Smooth muscle cell (in vitro differentiated cells): ENCODE measurements at regions not wholly inside any gene's neighbourhood (a gene's known extent, or its start where the extent isn't known, plus 50 kb on each side); places are given as distances from the start of the nearest gene placed in this dataset.

Source experiments
- DNase-seq: peaks from one replicate; lab custom pipeline; 2025; ENCODE audit not compliant: unreplicated experiment; lab: John Stamatoyannopoulos, UW
- H2AFZ ChIP-seq: fragments of 200-600 bp; sonication (generic); 2 replicates; pipeline ENCODE4 v1.6.0; 2016; ENCODE audit warnings: antibody characterized with exemption, low read depth, mild to moderate bottlenecking
- H3F3A ChIP-seq: fragments of 200-600 bp; sonication (generic); 2 replicates; pipeline ENCODE4 v1.6.0; 2017; ENCODE audit warnings: antibody characterized with exemption, low read depth
- H3K27ac ChIP-seq: fragments of 200-600 bp; sonication (generic); 2 replicates; pipeline ENCODE4 v1.5.1; 2016; ENCODE audit warnings: low read depth, mild to moderate bottlenecking
- H3K27me3 ChIP-seq: fragments of 200-600 bp; sonication (generic); 2 replicates; pipeline ENCODE4 v1.6.1; 2016; ENCODE audit warnings: low read depth, mild to moderate bottlenecking
- H3K36me3 ChIP-seq: fragments of 200-600 bp; sonication (generic); 2 replicates; pipeline ENCODE4 v1.5.1; 2016; ENCODE audit warnings: low read depth
- H3K4me1 ChIP-seq: fragments of 200-600 bp; sonication (generic); 2 replicates; pipeline ENCODE4 v1.5.1; 2016; ENCODE audit warnings: low read depth
- H3K4me2 ChIP-seq: fragments of 200-600 bp; sonication (generic); 2 replicates; pipeline ENCODE4 v1.6.0; 2016; ENCODE audit warnings: mild to moderate bottlenecking
- H3K4me3 ChIP-seq: fragments of 200-600 bp; sonication (generic); 2 replicates; pipeline ENCODE4 v1.5.1; 2016; ENCODE audit warnings: mild to moderate bottlenecking
- H3K79me2 ChIP-seq: fragments of 200-600 bp; sonication (generic); 2 replicates; pipeline ENCODE4 v1.6.0; 2016; ENCODE audit warnings: low read depth, mild to moderate bottlenecking
- H3K9ac ChIP-seq: fragments of 200-600 bp; sonication (generic); 2 replicates; pipeline ENCODE4 v1.6.0; 2016; ENCODE audit warnings: low read depth
- H3K9me3 ChIP-seq: fragments of 200-600 bp; sonication (generic); replicated peaks from 2 replicates; pipeline ENCODE4 v1.5.1; 2016; ENCODE audit warnings: low read depth
- H4K20me1 ChIP-seq: fragments of 200-600 bp; sonication (generic); 2 replicates; pipeline ENCODE4 v1.6.0; 2016; ENCODE audit warnings: low read depth
- CTCF ChIP-seq: fragments of 200-600 bp; sonication (generic); IDR thresholded peaks from 2 replicates; pipeline ENCODE4 v1.5.1; 2017; ENCODE audit warnings: borderline replicate concordance, mild to moderate bottlenecking, antibody characterized with exemption; ENCODE audit not compliant: insufficient read depth, poor library complexity, severe bottlenecking
- WGBS: methylation state at CpG from one replicate; pipeline ENCODE4 v1.1.7; 2016; ENCODE audit warnings: low lambda C conversion rate; 5-methylcytosine and 5-hydroxymethylcytosine counted together

GRCh38 chr3:107106907-107107306 lies 270.3 kb upstream of the CCDC54 start:
- TF ChIP-seq CTCF, result no peak
- over 99% methylated on average over 8 of the region's 8 CpGs for WGBS
- Histone ChIP-seq H3K27ac (no peak overlapping the region), H3K4me3 (no peak overlapping the region), H3F3A (no peaks in the 10 kb centered on the region), H3K4me1 (no peaks in the 10 kb centered on the region), H2AFZ (no peak overlapping the region), H3K9ac (no peak overlapping the region), H3K36me3 (no peaks in the 10 kb centered on the region), H3K4me2 (no peak overlapping the region), H3K9me3 (no peaks in the 10 kb centered on the region), H3K79me2 (no peaks in the 10 kb centered on the region), H4K20me1 (no peaks in the 10 kb centered on the region), H3K27me3 (no peaks in the 10 kb centered on the region)
- no peak for DNase-seq

GRCh38 chr3:107110596-107111305 lies 266.5 kb upstream of the CCDC54 start:
- H3K9me3 ChIP-seq, result no peaks in the 10 kb centered on the region
- H3K79me2 ChIP-seq, result no peaks in the 10 kb centered on the region
- H3K9ac ChIP-seq, result no peak overlapping the region
- no peak overlapping the region for H3K4me2 ChIP-seq
- 83% methylated on average over 3 of the region's 3 CpGs for WGBS
- DNase-seq, result no peak
- no peak for TF ChIP-seq CTCF
- H3K4me1 ChIP-seq, result no peaks in the 10 kb centered on the region
- no peaks in the 10 kb centered on the region for H3K36me3 ChIP-seq
- no peaks in the 10 kb centered on the region for H3K27me3 ChIP-seq
- H3F3A ChIP-seq, result no peaks in the 10 kb centered on the region
- H2AFZ ChIP-seq, result no peak overlapping the region
- H3K27ac ChIP-seq, result no peak overlapping the region
- no peaks in the 10 kb centered on the region for H4K20me1 ChIP-seq
- H3K4me3 ChIP-seq, result no peak overlapping the region

- DNase-seq, result no peak
- Histone ChIP-seq H3K36me3 (no peaks in the 10 kb centered on the region), H3K79me2 (no peaks in the 10 kb centered on the region), H3F3A (no peaks in the 10 kb centered on the region), H3K9ac (no peak overlapping the region), H4K20me1 (no peaks in the 10 kb centered on the region), H3K4me2 (no peak overlapping the region), H3K4me3 (no peak overlapping the region), H3K27ac (no peak overlapping the region), H3K9me3 (no peaks in the 10 kb centered on the region), H3K27me3 (no peaks in the 10 kb centered on the region), H2AFZ (no peak overlapping the region), H3K4me1 (no peaks in the 10 kb centered on the region)
- WGBS, result 54% methylated on average over 2 of the region's 2 CpGs
- TF ChIP-seq CTCF, result no peak
Observed at GRCh38 chr3:107111872-107112271, 265.4 kb upstream of the CCDC54 start.

- Histone ChIP-seq H3F3A (no peaks in the 10 kb centered on the region), H3K9ac (no peak overlapping the region), H3K27ac (no peak overlapping the region), H3K4me1 (no peaks in the 10 kb centered on the region), H3K9me3 (no peaks in the 10 kb centered on the region), H3K36me3 (no peaks in the 10 kb centered on the region), H4K20me1 (no peaks in the 10 kb centered on the region), H3K4me3 (no peak overlapping the region), H3K4me2 (no peak overlapping the region), H3K27me3 (no peaks in the 10 kb centered on the region), H2AFZ (no peak overlapping the region), H3K79me2 (no peaks in the 10 kb centered on the region)
- 98% methylated on average over 1 of the region's 1 CpG for WGBS
- no peak for DNase-seq
- no peak for TF ChIP-seq CTCF
Observed at GRCh38 chr3:107112356-107112755, 264.9 kb upstream of the CCDC54 start.
